ENCODE measurements at regions not wholly inside any gene's neighbourhood (a gene's known extent, or its start where the extent isn't known, plus 50 kb on each side); places are given as distances from the start of the nearest gene placed in this dataset.

DNA sequence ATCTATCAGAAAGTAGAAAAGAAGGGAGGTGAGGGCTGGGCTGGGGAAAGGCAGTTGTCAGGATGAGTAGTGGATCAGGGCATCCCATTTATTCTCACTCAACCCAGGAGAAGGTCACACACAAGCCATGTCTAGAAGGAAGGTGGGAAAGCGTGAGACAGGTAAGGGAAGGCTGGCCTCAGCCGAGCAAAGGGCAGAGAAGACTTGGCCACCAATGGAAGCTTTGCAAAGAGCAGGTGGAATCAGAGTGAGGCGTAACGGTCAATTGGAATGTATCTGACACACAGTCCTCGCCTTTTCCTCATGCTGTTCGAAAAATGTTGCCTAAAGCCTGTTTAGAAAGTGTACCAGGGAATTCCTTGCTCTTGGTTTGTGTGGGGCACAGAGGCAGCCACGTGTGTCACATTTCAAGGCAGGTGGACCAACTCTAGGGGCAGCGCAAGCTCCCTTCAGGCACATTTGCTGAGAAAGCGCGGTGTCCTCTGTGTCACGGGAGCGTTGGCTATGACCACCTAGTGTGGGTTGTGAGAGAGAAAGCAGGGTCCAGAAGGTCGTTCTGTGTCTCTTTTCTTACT is 118.8 kb upstream of the SPATA13 start (continued):
- TF ChIP-seq REST (IDR thresholded peaks at IDR 0.05) = no peak

DNA sequence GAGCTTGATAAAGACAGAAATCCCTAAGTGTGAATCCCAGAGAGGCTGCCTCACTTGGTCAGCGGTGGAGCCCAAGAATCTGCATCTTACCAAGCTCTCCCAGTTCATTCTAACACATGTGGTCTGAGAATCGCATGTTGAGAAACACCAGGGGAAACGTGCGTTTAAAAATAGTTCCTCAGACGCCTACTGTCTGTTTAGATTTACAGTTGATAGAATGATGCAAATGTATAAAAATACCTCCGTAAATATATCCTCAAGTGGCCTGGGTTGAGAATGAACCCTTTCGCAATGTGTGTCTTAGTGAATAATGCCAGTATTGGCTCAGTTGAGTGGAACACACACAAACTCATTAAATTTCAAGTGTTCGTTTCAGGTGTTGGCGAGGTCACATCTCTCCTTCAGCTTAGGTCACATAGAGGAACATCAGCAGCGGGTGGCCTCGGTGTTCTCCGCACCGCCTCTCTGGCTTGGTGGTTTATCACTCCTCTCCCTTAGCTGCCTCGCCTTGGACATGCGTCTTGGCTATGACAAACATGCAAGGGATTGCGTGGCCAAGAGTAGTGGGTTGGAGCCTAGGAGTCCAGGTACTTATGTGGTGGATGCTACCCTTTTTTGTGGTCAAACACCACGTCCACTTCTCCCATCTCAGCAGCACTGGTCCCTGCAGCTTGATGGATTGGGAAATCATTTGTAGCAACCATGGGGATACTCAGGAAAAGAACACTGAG is 117.6 kb upstream of the SPATA13 start:
- DNase-seq (ENCODE audit: low read depth in 1 of 2, low spot score in 1 of 2) (no peak), FAIRE-seq (no peak), ATAC-seq (no peak)
- no peak overlapping the region for H3K4me3 ChIP-seq
- WGBS (ENCODE audit: missing lambda C conversion rate) = 63% methylated on average over 17 of the region's 17 CpGs
- H3K4me2 ChIP-seq = no peak overlapping the region
- TF ChIP-seq CBX2 (IDR thresholded peaks at IDR 0.05; ENCODE audit: borderline replicate concordance, low read depth) = no peak
- TF ChIP-seq MAX (IDR thresholded peaks at IDR 0.05) = no peak
- TF ChIP-seq HDAC2 (IDR thresholded peaks at IDR 0.05) = no peak
- peaks cover 9% of the 10 kb centered on the region for H3K9me3 ChIP-seq
- H3K27ac ChIP-seq = no peak overlapping the region
- peaks cover 4% of the 10 kb centered on the region; the same call in 1 of the 3 replicates for H3K4me1 ChIP-seq
- POLR2A ChIA-PET = no interaction called here
- CTCF ChIA-PET = interaction anchor here (0.6 to 3.3 kb wide), 2 partner anchors 11 to 135 kb away, joined by 3 to 18 read pairs; no protein-coding TSS in a partner anchor

GRCh38 chr13:24043590-24044350 is 116.8 kb upstream of the SPATA13 start:
- WGBS (ENCODE audit: missing lambda C conversion rate) = 67% methylated on average over 9 of the region's 9 CpGs
- CTCF ChIA-PET = interaction anchor here (0.6 to 3.3 kb wide), 2 partner anchors 10 to 134 kb away, joined by 3 to 18 read pairs; no protein-coding TSS in a partner anchor
- FAIRE-seq = no peak
- H3K4me2 ChIP-seq = no peak overlapping the region
- POLR2A ChIA-PET = no interaction called here
- H3K4me3 ChIP-seq = no peak overlapping the region
- no peak for ATAC-seq
- TF ChIP-seq, protein P1, sequence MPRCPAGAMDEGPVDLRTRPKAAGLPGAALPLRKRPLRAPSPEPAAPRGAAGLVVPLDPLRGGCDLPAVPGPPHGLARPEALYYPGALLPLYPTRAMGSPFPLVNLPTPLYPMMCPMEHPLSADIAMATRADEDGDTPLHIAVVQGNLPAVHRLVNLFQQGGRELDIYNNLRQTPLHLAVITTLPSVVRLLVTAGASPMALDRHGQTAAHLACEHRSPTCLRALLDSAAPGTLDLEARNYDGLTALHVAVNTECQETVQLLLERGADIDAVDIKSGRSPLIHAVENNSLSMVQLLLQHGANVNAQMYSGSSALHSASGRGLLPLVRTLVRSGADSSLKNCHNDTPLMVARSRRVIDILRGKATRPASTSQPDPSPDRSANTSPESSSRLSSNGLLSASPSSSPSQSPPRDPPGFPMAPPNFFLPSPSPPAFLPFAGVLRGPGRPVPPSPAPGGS (IDR thresholded peaks at IDR 0.05) = no peak
- no peak for TF ChIP-seq HES2 (IDR thresholded peaks at IDR 0.05)
- no peak for TF ChIP-seq RARB (CRISPR knock-in tag; IDR thresholded peaks at IDR 0.05)
- no peak for TF ChIP-seq NR3C1 (IDR thresholded peaks at IDR 0.05)
- TF ChIP-seq MAFK (IDR thresholded peaks at IDR 0.05; ENCODE audit: partially characterized antibody) = no peak
- no peak for TF ChIP-seq REST (IDR thresholded peaks at IDR 0.05)
- no peak for TF ChIP-seq SREBF2 (IDR thresholded peaks at IDR 0.05)
- TF ChIP-seq ELK1 (IDR thresholded peaks at IDR 0.05; ENCODE audit: low read depth, low read length) = no peak
- TF ChIP-seq HOXA7 (CRISPR knock-in tag; IDR thresholded peaks at IDR 0.05) = no peak
- no peak for TF ChIP-seq TP53 (CRISPR knock-in tag; IDR thresholded peaks at IDR 0.05)
- TF ChIP-seq, protein P2, sequence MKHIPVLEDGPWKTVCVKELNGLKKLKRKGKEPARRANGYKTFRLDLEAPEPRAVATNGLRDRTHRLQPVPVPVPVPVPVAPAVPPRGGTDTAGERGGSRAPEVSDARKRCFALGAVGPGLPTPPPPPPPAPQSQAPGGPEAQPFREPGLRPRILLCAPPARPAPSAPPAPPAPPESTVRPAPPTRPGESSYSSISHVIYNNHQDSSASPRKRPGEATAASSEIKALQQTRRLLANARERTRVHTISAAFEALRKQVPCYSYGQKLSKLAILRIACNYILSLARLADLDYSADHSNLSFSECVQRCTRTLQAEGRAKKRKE (CRISPR knock-in tag; IDR thresholded peaks at IDR 0.05; ENCODE audit: low read depth) = no peak
- TF ChIP-seq POLR2A (IDR thresholded peaks at IDR 0.05; ENCODE audit: low read length) = no peak
- no peak for TF ChIP-seq ZSCAN20 (CRISPR knock-in tag; IDR thresholded peaks at IDR 0.05)
- no peak for TF ChIP-seq NFE2L2 (conservative IDR thresholded peaks at IDR 0.05; ENCODE audit: low read length)
- no peak for TF ChIP-seq NPAS2 (CRISPR knock-in tag; IDR thresholded peaks at IDR 0.05; ENCODE audit: borderline replicate concordance)
- TF ChIP-seq FOSB (CRISPR knock-in tag; IDR thresholded peaks at IDR 0.05) = no peak
- no peak for TF ChIP-seq ZC3H11A (IDR thresholded peaks at IDR 0.05)
- peaks cover 9% of the 10 kb centered on the region for H3K9me3 ChIP-seq
- DNase-seq (ENCODE audit: low read depth in 1 of 2, low spot score in 1 of 2) = no peak
- peaks cover under 1% of the 10 kb centered on the region; the same call in 1 of the 3 replicates for H3K4me1 ChIP-seq
- no peak overlapping the region for H3K27ac ChIP-seq
